HG03469 (cell line): ENCODE measurements at regions not wholly inside any gene's neighbourhood (a gene's known extent, or its start where the extent isn't known, plus 50 kb on each side); places are given as distances from the start of the nearest gene placed in this dataset.
"Not testable (repeated sequence)": the region's sequence is repeated elsewhere in the genome, so short reads cannot be mapped to it uniquely, and the experiment has no call there.

Experiments
- ATAC-seq: cut with Tn5 transposase; IDR thresholded peaks from one replicate; pipeline ENCODE4 v1.9.1; 2021; ENCODE audit warnings: mild to moderate bottlenecking, moderate library complexity, moderate number of reproducible peaks; ENCODE audit not compliant: unreplicated experiment

DNA sequence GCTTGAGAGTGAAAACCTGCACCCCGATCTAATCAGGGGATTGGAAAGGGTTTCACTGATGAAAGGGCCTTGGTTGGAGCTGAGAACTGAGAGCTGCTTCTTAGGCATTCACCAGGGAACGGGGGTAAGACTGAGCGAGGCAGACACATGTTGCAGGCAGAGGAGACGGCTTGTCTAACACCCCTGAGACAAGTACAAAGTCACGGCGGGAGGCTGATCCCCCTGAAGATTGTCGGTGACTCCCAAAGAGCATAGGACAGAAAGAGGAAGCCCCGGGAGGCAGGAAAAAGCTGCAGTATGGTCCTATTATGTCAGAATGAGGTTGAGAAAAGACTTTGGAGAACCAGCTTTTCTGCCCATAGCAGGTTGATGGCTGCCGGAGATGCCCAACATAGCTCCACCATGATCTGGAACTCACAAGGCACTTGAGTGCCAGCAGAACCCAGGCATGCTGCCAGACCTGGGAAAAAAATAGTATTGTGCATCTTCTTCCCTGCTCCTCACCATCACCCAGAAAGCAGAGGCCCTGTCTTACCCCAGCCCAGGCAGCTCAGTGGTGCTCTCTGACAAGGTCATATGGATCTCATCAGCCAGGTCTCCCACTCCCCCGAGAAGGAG, 463.9 kb upstream of the PROX1 start:
- no peak for ATAC-seq

DNA sequence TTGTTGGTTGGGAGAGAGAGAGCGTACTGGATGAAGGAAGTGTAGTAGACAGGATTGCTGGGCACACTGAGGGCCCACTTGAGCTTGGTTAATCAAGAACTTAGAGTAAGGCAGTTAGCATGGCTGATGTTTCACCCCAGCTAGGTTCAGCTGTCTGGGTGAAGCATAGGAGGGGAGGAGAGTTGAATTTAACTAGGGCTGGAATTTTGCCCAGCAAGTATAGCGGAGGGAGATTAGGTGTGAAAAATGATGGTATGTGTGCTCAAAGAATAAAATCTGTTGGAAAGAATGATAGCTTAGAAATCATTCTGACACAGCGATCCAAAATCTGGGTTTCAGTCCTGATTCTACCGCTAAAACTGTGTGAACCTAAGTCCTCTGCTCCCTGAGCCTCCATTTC, 461.5 kb upstream of the PROX1 start:
- ATAC-seq: no peak

DNA sequence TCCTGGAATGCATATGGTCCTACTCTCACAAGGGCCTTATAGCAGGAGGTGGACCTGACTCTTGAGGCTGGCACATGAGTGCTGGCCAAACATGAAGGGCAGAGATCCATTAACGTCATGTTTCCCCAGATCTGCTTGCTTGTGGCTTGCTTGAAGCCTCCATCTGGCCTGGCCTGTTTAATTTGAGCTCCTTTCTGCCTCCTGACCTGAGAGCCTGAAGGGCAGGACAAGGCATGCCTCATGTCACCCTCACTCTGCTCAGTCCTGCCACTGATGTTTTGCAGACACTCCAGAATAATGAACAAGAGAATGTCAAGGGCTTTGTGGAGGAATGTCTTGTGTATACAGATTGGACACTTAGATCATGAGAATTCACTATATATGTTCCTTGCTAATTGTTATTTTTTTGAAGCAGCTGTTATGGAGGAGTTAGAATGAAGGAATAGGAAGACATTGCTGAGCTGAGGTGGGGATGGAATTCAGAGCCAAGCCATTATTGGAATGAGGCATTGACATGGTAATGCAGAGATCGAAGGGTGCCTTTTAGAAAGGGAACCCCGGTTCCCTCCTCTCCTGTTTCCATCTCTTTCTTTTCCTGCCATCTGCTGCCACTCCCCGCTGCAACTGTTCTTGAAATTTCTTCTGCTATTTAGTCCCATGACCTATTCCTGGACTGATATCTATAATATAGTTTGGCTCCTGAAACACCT, 457.0 kb upstream of the PROX1 start:
- ATAC-seq: no peak

DNA sequence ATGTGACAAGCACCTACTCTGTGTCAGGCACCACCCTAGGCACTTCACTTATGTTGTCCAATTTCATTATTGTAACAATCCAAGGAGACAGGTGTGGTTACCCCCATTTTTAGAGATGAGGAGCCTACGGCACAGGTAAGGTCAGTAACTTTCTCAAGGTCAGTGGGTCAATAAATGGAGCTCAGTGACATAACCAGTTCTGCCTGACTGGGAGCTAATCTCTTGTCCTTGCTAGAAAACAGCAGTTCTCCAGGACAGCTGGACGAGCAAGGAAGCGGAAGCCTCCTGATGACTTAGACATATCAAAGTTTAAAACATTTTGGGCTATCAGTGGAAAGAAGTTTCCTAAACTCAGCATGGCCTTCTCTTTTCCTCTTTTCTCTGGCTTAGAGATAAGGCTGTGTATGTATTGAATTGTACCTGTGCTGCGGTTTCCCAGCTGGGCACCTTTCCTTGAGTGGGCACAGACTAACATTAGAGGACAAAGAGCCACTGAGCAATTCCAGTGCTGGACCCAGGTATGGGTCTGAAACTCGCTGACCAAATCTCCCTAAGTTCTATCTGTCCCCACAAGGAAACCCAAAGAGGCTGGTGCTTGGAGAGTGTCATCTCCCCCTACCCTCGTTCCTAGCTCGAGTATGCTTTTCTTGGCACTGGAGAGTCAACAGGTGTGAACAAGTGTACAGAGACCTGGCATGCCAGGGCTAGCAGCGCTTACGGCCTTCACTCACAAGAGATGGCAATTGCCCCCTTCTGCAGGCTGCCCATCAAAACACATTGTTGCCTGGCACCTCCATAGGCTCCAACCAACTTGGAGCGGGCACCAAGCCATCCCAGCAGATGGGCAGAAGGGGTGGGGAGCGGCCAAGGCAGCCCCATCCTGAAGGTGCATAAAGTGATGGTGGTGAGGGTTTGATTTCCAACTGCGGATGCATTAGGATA, 456.1 kb upstream of the PROX1 start:
- ATAC-seq: no peak

DNA sequence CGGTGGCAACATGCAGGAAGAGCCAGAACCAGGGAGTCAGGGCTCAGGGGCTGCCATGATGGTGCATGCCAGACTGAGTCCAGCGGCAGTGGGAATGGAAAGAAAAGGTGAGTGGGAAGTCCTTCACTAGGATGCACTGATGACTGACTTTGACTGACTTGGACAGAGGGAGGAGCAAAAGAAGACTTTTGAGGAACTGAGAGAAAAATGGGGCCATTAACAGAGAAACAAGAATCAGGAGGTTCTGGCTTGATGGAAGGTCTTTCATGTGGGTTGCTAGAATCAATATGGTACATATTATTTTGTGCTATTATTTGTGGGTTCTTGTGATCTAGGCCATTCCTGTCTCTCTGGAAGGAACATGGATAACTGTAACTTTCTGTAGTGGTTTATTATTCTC, 454.6 kb upstream of the PROX1 start:
- no peak for ATAC-seq

DNA sequence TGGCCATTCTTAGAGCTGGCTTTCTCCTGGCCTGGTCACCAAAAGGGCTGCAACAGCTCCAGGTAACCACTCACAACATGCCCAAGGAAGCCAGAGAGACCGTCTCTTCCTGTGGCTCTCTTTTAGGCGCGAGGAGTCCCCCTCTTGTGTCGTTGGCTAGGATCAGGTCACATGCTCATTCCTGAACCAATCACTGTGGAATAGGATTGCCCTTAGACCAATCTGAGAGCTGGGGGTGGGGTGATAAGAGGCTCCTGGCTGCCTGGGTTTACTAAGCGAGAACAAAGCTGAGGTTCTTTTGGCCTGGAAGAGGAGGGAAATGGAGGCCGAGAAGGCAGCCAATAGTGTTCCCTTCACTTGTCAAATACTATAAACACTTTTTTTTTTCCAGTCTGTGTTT, 452.1 kb upstream of the PROX1 start:
- ATAC-seq: no peak

DNA sequence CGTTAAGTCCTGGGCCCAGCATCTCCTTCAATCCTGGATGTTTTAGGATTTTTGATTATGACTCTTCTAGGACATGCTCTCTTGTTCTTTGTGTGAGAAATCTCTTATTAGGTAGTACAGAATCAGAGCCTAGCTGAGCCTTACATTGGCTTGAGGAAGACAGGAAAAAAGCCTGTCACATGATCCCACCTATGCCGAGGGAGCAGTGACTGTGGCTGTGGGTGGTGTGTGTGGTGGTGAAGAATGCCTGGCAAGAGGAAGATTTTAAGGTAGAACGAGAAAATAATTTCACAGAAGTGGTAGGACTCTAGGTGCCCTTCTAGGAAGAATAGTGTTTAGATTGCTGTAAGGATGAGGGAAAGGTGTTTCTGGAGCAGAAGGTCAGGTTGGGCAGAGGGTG, 449.5 kb upstream of the PROX1 start:
- no peak for ATAC-seq

DNA sequence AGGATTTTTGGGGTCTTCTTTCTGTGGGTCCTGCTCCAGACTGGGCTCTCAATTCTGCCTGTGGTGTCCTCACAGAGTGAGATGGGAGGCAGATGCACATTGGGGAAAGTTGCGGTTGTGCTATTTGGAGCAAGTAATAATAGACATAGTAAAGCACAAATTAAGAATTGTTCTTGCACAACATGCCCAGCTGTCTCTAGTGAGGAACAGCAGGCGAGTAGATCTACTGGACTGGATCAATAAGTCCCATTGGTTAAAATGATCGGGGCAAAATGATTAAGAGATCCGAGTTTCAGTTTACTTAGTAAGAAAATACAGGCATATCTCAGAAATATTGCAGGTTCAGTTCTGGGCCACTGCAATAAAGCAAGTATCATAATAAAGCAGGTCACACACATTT, 448.3 kb upstream of the PROX1 start:
- ATAC-seq: no peak

DNA sequence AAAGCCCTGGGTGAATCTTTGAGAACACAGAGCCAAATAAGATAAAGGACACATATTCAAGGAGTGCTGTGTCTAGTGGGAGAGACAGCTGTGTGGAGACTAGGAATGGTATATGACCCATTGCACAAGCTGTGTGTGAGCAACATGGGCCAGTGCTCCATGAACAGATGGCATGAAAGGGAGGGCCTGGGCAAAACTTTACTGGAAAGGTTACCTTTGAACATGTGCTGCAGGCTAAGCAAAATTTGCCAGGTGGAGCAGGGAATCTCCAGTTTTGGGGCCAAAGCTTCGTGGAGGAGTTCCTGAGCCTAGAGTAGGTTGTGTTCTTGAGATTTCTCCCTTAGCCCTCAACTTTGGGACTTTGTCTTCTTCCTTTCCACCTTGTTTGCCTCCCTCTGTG, 446.1 kb upstream of the PROX1 start:
- ATAC-seq: no peak

DNA sequence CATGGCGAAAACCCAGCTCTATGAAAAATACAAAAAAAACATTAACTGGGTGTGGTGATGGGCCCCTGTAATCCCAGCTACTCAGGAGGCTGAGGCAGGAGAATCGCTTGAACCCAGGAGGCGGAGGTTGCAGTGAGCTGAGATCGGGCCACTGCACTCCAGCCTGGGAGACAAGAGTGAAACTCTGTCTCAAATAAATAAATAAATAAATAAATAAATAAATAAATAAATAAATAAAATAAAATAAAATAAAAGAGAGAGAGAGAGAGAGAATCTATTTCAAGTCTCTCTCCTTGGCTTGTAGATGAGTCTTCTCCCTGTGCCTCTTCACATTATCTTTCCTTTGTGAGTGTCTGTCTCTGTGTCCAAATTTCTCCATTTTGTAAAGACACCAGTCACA, 442.6 kb upstream of the PROX1 start:
- ATAC-seq: not testable (repeated sequence)

DNA sequence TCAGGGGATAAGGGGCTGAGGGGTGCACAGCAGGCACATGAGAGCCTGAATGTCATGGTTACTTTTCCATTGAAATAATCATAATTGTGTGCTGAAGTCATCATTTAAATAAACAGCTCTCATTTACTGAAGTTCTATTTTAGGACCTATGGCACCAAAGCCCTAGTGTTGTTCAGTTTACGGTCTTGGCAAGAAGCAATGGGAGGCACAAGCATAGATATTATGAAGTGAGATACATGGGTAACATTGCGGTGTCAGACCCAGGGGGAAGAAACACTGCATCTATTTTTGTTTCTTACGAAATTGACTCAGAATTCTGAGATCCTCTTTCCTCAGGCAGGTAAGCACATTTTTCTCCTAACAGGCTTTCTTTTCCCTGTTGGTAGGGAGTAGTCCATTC, 437.8 kb upstream of the PROX1 start:
- no peak for ATAC-seq

DNA sequence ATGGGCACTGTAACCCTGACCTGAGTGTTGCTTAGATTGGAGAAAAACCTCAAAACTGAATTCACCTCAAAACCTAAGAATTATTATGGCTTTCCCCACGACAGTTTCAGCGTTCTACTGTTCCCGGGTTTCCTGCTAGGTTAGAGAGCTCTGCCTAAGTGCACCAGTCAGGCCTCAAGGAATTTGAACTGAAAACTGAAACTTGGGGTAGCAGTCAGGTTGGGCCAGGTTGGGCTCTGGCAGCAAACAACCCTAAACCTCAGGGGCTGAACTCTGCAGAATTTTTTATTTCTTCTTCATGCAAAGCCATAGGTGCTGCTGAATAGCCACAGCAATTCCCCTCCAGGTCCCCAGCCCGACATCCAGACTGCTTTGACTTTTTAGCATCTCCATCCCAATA, 437.0 kb upstream of the PROX1 start:
- ATAC-seq: no peak

DNA sequence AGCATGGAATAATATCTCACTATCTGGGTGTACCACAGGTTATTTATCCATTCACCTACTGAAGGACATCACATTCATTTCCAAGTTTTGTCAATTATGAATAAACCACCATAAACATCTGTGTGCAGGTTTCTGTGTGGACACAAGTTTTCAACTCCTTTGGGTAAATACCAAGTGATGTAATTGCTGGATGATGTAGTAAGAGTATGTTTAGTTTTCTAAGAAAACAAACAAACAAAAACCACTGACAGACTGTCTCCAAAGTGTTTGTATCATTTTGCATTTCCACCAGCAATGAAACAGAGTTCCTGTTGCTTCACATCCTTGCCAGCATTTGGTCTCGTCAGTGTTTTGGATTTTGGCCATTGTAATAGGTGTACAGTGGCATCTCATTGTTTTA, 435.7 kb upstream of the PROX1 start:
- ATAC-seq: no peak

DNA sequence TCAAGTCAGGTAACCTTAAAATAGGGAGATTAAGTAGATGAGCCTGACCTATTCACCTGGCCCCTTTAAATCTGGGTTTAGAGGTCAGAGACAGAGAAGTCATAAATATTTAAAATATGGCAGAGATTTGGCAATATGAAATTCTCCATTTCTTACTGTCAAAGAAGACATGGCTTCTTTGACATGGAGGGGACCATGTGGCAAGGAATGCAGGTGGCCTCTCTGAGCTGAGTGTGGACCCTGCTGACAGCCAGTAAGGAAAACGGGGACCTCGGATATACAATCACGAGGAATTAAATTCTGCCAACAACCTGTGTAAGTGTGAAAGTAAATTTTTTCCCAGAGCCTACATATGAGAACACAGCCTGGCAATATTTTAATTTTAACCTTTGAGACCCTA, 427.5 kb upstream of the PROX1 start:
- ATAC-seq: no peak

DNA sequence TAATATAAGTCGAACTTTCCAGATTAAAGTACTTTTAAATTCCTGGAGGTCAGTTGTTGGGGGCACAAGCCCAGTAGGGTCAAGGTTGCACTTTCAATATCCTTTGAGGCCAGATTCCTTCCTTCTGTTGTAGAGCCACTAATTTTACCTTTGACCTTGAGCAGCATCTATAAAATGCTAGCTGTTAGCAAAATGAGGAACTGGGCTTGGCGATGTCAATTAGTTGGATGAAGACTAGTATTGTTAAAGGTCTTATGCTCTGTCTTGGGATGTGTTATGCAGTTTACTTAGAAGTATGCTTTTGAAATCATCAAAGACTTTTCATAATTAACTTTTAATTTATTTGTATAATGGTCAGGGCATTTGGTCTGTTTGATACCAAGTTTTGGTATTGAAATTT, 425.9 kb upstream of the PROX1 start:
- no peak for ATAC-seq

DNA sequence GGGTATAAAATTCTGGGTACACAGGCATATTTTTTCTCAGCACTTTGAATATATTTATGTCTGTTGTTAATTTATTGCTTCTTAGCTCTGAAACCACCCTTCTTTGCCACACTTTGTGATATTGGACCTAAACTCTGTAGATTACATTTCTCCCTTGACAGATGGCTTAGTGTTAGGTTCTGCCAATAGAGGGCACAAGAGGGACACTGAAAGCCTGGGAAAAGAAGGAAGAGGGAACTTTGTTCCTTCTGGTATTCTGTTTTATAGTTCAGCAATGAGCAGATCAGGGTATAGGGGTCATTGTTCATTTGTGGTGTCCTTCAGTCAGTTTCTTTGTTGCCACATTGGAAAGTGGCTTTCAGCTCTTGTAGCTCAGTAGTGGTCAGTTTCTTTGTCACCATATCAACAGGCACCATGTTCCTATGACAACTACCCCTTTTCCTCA, 423.5 kb upstream of the PROX1 start:
- no peak for ATAC-seq

DNA sequence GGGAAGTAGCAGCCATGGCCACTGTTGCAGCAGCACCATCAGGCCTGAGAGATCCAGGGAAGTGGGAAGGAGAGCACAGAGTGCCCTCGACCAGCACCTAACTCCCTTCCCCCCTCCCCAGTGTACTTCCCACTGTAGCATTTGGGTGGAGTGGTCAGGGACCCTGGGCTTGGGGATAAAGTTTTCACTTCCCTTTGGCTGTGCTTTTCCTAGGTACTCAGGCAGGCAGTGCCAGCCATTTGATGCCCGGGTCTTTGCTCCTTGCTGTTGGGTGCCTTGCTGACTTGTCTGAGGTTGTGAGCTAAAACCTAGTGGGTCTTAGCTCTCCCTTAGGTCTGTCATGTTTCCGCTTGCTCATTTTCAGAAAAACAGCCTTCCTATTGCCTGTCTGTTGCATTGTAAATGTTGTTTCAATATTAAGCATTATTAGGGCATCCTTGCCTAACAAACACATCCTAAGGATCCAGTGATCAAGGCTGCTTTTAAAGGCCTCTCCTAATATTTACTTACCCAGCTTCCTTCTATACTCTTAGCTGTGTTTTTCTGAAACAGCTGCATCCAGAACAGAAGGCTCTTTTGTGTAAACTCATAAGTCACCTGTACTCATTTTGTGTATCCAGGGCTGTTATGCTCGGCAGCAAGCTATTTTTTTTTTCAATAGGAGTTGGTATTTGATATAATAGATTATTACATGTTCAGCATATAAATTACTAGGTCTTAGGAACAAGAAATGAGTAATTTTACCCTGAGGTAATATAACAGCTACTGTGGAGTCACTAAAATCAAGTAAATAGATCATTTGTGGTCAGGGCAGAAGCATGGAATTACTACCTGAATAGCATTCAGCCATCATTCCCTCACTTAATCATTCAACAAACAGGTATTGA, 418.6 kb upstream of the PROX1 start:
- no peak for ATAC-seq

DNA sequence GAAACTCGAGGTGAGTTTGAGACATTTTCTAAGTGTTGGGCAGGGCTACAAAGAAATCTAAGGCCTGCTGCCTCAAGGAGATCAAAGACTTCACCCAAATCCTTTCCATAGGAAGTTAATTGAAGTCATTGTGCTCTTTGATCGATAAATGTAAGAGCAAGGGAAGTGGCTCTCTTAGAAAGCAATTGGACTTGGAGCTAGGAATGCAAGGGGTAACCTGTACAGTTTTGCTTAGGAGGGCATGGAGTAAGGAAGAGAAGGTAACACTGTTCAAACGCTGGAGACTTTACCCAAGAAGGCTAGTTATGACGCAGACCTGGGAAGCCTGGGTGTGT, 418.0 kb upstream of the PROX1 start:
- ATAC-seq: no peak

DNA sequence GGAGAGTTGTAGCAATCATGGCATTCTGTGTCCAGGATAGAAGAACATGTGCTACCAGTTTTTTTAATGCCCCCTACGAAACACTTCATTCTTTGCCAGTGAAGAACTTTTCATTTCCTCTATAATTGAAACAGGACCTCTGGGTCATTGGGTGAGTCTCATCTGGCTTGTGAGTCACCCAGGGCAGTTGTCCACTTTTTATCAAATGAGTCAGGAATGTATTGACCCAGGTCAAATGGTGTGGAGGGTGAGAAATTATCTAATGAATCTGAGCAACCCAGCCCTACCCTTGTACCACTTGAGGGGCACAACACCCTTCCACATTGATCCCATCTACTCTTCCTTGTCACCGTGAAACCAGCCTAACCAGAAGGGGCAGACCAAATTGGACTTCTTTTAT, 417.3 kb upstream of the PROX1 start:
- no peak for ATAC-seq

DNA sequence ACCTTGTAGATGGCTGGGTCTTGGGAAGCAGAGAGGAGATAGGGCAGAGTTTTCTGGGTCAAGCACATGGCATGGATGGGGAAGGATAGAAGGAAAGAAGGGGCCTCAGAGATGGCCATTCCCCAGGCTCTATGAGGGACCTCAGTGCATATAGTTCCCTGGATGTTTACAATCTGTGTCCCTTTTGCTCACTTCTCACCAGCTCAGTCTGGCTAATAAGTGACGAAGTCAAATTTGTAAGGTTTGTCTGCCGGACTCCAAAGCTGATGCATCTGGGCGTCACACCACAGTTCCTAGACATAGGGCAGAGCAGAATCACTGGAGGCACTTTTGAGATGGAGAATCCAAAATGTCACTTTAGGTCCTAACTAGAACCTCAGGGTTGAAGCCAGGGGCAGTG, 416.4 kb upstream of the PROX1 start:
- no peak for ATAC-seq

DNA sequence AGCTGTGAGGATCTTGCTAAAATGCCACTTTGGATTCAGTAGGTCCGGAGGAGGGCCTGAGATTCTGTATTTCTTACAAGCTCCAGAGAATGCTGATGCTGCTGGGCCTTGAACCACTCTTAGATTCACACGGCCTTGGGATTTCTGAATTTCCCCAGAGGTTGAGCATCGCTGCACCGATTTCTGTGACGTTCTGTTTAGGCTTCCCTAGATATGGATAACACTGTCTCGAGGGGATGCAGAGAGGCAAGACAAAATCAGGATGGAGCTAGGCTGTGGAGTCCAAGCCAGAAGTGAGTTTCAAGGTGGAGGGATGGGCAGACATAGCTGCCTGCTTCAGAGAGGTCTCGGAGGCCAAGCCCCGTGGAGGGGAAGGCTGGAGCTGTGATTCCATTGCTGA, 415.9 kb upstream of the PROX1 start:
- no peak for ATAC-seq
